HG02763 (cell line): ENCODE measurements at regions not wholly inside any gene's neighbourhood (a gene's known extent, or its start where the extent isn't known, plus 50 kb on each side); places are given as distances from the start of the nearest gene placed in this dataset.

Experiments used
- ATAC-seq: cut with Tn5 transposase; IDR thresholded peaks from one replicate; pipeline ENCODE4 v1.9.1; 2021; ENCODE audit warnings: mild to moderate bottlenecking, moderate library complexity; ENCODE audit not compliant: unreplicated experiment

- ATAC-seq: no peak
Observed at GRCh38 chr10:4102802-4103344, 317.9 kb upstream of the KLF6 start.

GRCh38 chr10:4101918-4102654 is 317.1 kb upstream of the KLF6 start:
- no peak for ATAC-seq

- ATAC-seq: no peak
Observed at GRCh38 chr10:4100380-4100779, 315.4 kb upstream of the KLF6 start.

GRCh38 chr10:4099202-4099601 is 314.2 kb upstream of the KLF6 start:
- no peak for ATAC-seq

GRCh38 chr10:4095166-4095917 is 310.3 kb upstream of the KLF6 start:
- ATAC-seq: no peak

- no peak for ATAC-seq
Observed at GRCh38 chr10:4094751-4095150, 309.7 kb upstream of the KLF6 start.

- ATAC-seq: no peak
Observed at GRCh38 chr10:4093438-4093837, 308.4 kb upstream of the KLF6 start.

- no peak for ATAC-seq
Observed at GRCh38 chr10:4088354-4089066, 303.5 kb upstream of the KLF6 start.

GRCh38 chr10:4086131-4086898 is 301.3 kb upstream of the KLF6 start:
- no peak for ATAC-seq

GRCh38 chr10:4083509-4084003 is 298.5 kb upstream of the KLF6 start:
- ATAC-seq: no peak

GRCh38 chr10:4082861-4083260 is 297.9 kb upstream of the KLF6 start:
- no peak for ATAC-seq

- ATAC-seq: no peak
Observed at GRCh38 chr10:4081685-4082111, 296.7 kb upstream of the KLF6 start.

GRCh38 chr10:4080225-4080805 is 295.3 kb upstream of the KLF6 start:
- ATAC-seq: no peak

GRCh38 chr10:4079803-4080202 is 294.8 kb upstream of the KLF6 start:
- ATAC-seq: no peak

GRCh38 chr10:4077804-4078203 is 292.8 kb upstream of the KLF6 start:
- ATAC-seq: no peak

- ATAC-seq: no peak
Observed at GRCh38 chr10:4076983-4077382, 292.0 kb upstream of the KLF6 start.

GRCh38 chr10:4075443-4075842 is 290.4 kb upstream of the KLF6 start:
- ATAC-seq: no peak

GRCh38 chr10:4074545-4075407 is 289.8 kb upstream of the KLF6 start:
- ATAC-seq: no peak

- ATAC-seq: no peak
Observed at GRCh38 chr10:4073912-4074311, 288.9 kb upstream of the KLF6 start.
